Glomerular visceral epithelial cell (primary cell): ENCODE measurements at regions not wholly inside any gene's neighbourhood (a gene's known extent, or its start where the extent isn't known, plus 50 kb on each side); places are given as distances from the start of the nearest gene placed in this dataset.

Source experiments
- DNase-seq: peaks from one replicate; pipeline ENCODE4 v3.0.0-alpha.2; 2016; ENCODE audit errors: extremely low spot score

GRCh38 chr6:41404182-41404845, 68.9 kb downstream of the NCR2 start:
- DNase-seq: no peak

- DNase-seq: no peak
Observed at GRCh38 chr6:41405941-41406727, 70.7 kb downstream of the NCR2 start.

GRCh38 chr6:41406728-41407489, 71.5 kb downstream of the NCR2 start:
- DNase-seq: no peak

- no peak for DNase-seq
Observed at GRCh38 chr6:41408576-41408975, 73.2 kb downstream of the NCR2 start.

- DNase-seq: no peak
Observed at GRCh38 chr6:41408982-41409381, 73.6 kb downstream of the NCR2 start.

- DNase-seq: no peak
Observed at GRCh38 chr6:41409489-41409888, 74.1 kb downstream of the NCR2 start.

- DNase-seq: peak; percentile 41
Observed at GRCh38 chr6:41411961-41412360, 76.6 kb downstream of the NCR2 start.

GRCh38 chr6:41413250-41413649, 77.8 kb downstream of the NCR2 start:
- DNase-seq: no peak

- no peak for DNase-seq
Observed at GRCh38 chr6:41416501-41416837, 81.1 kb downstream of the NCR2 start.

- DNase-seq: no peak
Observed at GRCh38 chr6:41418741-41419140, 83.3 kb downstream of the NCR2 start.

- no peak for DNase-seq
Observed at GRCh38 chr6:41419385-41419784, 84.0 kb downstream of the NCR2 start.

- no peak for DNase-seq
Observed at GRCh38 chr6:41420186-41420585, 84.8 kb downstream of the NCR2 start.

GRCh38 chr6:41422161-41422560, 86.8 kb downstream of the NCR2 start:
- DNase-seq: no peak

- no peak for DNase-seq
Observed at GRCh38 chr6:41423002-41423401, 87.6 kb downstream of the NCR2 start.

- DNase-seq: peak; percentile 79
Observed at GRCh38 chr6:41424370-41425058, 89.1 kb downstream of the NCR2 start.

- DNase-seq: no peak
Observed at GRCh38 chr6:41425511-41425910, 90.1 kb downstream of the NCR2 start.

GRCh38 chr6:41426438-41426851, 91.0 kb downstream of the NCR2 start:
- DNase-seq: no peak

GRCh38 chr6:41426888-41427641, 91.7 kb downstream of the NCR2 start:
- DNase-seq: no peak

GRCh38 chr6:41427642-41428335, 92.4 kb downstream of the NCR2 start:
- DNase-seq: peak; percentile 31

- DNase-seq: no peak
Observed at GRCh38 chr6:41428336-41428995, 93.1 kb downstream of the NCR2 start.
